NOMO-1 treated with DMSO at 0.1 percent for 48 hours (cell line): ENCODE measurements at regions not wholly inside any gene's neighbourhood (a gene's known extent, or its start where the extent isn't known, plus 50 kb on each side); places are given as distances from the start of the nearest gene placed in this dataset.

Experiments used
- DNase-seq: peaks from one replicate; lab custom pipeline; 2025; ENCODE audit not compliant: unreplicated experiment; lab: John Stamatoyannopoulos, UW

DNA sequence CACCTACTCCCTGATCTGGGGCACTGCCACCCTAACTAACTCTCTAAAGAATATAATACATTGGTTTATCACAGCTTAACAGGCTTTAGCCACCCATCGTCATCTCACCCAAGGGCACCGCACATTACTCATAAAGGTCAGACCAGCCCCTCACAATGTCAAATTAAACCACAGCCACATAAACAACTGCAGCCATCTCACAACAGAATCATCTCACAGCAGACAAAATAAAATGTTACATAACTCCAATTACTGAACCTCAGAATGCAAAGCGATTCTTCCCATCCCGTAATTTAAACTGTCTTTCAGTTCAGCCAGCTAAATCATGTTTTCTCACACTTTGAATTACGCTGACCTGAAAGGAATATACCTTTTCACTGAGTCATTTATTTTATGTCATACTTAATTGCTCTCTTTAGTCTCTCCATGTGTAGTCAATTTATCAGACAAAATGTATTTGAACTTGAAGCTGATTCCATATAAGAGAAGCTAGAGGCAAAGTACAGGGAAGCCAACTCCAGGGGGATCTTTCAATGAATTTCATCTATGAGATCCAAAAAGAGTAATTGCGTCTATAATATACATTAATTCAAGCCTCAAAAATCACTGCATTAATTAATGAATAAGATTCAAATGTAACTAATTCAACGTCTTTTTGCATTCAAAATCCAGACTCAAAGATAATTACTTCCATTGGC, 96.9 kb upstream of the NEBL start:
- DNase-seq, result no peak

DNA sequence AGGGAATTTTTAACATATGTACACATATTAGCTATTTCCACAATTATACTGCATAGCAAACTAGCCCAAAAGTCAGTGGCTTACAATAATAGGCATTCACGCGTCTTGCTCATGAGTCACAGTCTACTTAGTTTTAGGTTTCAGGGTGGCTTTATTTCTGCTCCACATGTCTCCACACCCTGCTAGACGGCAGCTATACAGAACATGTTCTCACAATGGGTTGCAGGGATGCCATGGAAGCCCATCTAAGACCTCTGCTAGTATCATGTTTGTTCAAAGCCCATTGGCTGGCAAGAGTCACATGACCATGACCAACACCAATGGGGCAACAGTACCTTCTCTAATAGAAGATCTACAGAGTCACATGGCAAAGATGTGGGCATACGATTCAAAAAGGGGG, 96.3 kb upstream of the NEBL start:
- DNase-seq, result no peak

- no peak for DNase-seq
Measured at GRCh38 chr10:20991526-20991925, 94.4 kb upstream of the NEBL start.

- no peak for DNase-seq
Measured at GRCh38 chr10:20990604-20991003, 93.5 kb upstream of the NEBL start.

- no peak for DNase-seq
Measured at GRCh38 chr10:20988357-20988983, 91.4 kb upstream of the NEBL start.

GRCh38 chr10:20986049-20986448, 88.9 kb upstream of the NEBL start:
- DNase-seq, result no peak

DNA sequence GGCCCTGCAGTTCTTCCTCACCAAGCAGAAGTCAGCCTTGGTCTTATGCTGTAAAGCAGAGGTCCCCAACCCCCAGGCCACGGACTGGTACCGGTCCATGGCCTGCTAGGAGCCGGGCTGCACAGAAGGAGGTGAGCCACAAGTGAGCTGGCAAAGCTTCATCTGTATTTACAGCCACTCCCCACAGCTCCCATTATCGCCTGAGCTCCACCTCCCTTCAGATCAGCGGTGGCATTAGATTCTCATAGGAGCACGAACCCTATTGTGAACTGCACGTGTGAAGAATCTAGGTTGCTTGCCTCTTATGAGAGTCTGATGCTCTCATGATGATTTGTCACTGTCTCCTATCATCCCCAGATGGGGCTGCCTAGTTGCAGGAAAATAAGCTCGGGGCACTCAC, 87.6 kb upstream of the NEBL start:
- DNase-seq, result no peak

DNA sequence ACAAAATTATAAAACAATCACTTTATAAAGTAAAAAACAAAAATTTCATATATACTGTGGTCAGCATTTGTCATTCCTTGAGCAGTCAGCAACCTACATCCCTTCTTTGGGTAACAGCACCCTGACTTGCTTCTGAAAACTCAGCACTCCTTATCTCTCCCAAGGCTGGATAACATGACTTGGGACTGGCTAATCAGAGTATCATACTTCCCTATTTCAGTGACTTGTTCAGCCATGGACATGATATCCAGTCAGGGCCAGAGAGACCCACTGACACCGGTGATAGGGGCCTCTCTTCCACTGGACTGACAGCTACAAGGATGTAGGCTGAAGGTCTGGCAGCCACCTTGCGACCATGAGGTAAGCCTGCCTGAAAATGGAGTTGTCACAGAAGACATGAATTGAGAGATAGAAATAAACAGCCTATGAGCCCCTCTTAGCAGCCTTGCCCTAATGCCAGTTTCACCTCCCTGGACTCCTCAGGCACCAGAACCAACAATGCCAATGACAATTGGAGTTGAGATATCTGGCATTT, 84.4 kb upstream of the NEBL start:
- DNase-seq, result no peak

- DNase-seq, result no peak
Measured at GRCh38 chr10:20978617-20979016, 81.5 kb upstream of the NEBL start.

GRCh38 chr10:20977300-20977699, 80.2 kb upstream of the NEBL start:
- DNase-seq, result no peak

- no peak for DNase-seq
Measured at GRCh38 chr10:20976891-20977290, 79.8 kb upstream of the NEBL start.

GRCh38 chr10:20976390-20976789, 79.3 kb upstream of the NEBL start:
- no peak for DNase-seq

- no peak for DNase-seq
Measured at GRCh38 chr10:20975236-20975635, 78.1 kb upstream of the NEBL start.

DNA sequence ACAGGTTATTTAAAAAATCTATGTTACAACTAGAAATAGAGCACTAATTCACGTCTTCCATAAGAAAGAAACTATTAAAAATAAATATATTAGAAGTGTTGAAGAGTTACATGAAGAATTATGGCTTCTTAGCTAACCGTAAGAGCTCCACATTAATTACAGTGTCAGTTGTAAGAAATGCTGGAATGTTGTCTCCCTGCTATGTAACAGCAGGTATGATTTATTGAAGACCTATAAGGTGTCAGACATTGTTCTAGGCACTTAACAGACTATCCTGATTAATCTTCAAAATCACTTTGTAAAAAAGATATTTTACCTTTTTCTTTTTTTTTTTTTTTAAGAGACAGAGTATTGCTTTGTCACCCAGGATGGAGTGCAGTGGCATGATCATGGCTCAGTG, 75.8 kb upstream of the NEBL start:
- no peak for DNase-seq

DNA sequence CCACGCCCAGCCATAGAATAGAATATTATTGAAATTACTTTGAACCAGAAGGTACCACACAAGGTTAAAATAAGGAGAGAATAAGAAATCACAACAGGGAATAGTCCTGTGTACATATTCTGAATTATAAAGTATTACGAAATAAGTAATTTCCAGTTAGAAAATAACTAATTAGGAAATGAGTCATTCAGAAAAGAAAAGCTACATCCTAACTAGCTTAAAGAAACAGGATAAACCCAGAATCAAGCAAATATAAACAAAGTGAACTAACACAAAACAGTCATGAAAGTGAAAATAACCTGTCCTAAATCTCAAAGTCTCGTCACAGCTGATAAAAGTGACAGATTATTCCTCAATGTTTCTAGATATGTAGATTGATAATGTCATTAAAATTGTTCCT, 74.8 kb upstream of the NEBL start:
- peak; percentile 24 for DNase-seq

- DNase-seq, result peak; percentile 19
Measured at GRCh38 chr10:20970708-20971107, 73.6 kb upstream of the NEBL start.

GRCh38 chr10:20970044-20970443, 72.9 kb upstream of the NEBL start:
- no peak for DNase-seq

- no peak for DNase-seq
Measured at GRCh38 chr10:20966426-20966825, 69.3 kb upstream of the NEBL start.

DNA sequence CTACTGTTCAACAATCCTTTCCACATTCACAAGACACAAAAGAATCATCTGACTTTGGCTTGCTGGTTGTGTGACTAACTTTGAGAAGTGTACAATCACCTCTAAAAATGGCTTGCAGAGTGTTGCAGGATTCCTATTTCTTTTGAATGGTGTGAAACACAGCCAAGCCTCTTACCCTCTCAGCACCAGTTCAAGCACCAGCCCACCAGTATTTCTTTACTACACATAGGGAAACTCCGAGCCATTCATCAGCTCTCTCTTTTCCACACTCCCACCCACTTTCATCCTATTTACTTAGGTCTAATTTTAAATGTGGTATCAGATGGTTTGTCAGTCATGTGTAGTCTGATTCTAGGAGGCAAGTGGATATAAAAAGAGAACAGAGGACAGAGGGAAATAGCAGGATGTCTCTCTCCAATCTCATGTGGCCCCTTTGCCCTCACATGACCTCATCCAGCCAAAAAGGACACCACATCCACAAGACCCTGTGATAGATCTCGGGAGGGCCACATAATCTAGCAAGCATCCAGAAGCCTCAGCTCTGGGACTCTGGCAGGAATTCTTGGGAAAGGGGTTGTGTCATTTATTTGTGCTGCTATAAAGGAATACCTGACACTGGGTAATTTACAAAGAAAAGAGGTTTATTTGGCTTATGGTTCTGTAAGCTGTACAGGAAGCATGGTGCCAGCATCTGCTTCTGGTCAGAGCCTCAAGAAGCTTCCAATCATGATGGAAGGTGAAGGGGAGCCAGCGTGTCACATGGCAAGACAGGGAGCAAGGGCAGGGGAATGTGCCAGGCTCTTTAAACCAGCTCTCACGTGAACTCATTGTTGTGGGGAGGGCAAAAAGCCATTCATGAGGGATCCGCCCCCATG, 66.8 kb upstream of the NEBL start:
- DNase-seq, result no peak

GRCh38 chr10:20963056-20963455, 65.9 kb upstream of the NEBL start:
- DNase-seq, result no peak

- no peak for DNase-seq
Measured at GRCh38 chr10:20962165-20962564, 65.1 kb upstream of the NEBL start.

DNA sequence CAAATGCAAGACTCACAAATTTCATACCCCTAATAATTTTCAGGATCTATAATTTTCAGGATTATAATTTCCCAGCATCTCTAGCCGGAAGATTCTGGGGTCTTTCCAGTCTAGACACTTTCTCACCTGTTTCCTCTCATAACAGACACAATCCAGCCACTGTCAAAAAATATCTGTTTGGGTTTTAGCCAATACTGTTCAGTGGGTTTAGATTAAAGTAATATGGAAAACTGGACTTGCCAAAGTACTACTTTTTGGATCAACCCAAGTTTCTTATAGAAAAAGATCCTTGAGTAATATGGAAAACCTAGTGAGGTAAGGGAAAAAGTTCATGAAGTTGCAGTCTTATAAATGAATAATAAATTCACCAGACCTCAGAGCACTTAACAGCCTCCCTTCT, 62.1 kb upstream of the NEBL start:
- no peak for DNase-seq
